ENCODE measurements at regions not wholly inside any gene's neighbourhood (a gene's known extent, or its start where the extent isn't known, plus 50 kb on each side); places are given as distances from the start of the nearest gene placed in this dataset.
A peak's percentile ranks its signal among the peaks of the same experiment; 100 is the strongest.

DNA sequence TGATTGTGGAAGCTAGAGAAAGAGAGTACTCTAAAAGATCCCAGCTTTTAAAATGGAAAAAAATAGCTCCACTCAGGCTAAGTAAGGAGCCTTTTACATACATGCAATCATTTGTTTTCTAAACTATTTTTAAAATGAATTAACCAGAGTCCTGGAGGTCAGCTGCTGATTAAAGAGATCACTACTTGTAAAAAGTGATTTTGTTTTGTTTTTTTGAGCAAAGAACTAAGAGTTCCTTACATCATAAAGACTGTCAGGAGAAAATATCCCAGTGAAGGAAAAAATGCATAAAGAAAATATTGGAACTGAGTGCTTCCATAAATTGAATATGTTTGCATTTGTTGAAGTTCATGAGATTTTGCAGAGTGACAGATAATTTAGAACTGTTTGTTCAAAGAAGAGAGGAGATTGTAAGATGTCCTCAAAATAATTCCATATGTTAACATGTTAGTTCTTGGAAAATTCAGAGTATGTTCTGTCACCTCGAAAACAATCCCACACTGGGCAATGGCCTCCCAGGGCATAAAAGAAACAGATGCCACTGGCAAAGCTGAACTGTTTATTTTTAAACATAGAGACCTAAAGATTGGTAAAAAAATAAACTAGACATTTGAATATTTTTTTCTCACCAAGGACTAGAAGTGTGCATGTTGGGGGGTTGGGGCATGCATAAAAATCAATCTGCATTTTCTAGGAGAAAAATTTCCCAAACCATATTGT is 264.7 kb downstream of the NPR3 start:
- peaks cover 5% of the 10 kb centered on the region for H3K9me3 Mint-ChIP-seq
- no peak overlapping the region for H3K4me3 Mint-ChIP-seq
- TF ChIP-seq, protein P1, sequence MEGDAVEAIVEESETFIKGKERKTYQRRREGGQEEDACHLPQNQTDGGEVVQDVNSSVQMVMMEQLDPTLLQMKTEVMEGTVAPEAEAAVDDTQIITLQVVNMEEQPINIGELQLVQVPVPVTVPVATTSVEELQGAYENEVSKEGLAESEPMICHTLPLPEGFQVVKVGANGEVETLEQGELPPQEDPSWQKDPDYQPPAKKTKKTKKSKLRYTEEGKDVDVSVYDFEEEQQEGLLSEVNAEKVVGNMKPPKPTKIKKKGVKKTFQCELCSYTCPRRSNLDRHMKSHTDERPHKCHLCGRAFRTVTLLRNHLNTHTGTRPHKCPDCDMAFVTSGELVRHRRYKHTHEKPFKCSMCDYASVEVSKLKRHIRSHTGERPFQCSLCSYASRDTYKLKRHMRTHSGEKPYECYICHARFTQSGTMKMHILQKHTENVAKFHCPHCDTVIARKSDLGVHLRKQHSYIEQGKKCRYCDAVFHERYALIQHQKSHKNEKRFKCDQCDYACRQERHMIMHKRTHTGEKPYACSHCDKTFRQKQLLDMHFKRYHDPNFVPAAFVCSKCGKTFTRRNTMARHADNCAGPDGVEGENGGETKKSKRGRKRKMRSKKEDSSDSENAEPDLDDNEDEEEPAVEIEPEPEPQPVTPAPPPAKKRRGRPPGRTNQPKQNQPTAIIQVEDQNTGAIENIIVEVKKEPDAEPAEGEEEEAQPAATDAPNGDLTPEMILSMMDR (IDR thresholded peaks at IDR 0.05; ENCODE audit: unreplicated experiment in 3 of 3): no peak
- peaks cover 9% of the 10 kb centered on the region for H3K4me1 Mint-ChIP-seq
- peak overlapping the region; percentile 59 to 90 (median 73) for H3K27ac Mint-ChIP-seq
- H3K27me3 Mint-ChIP-seq (ENCODE audit: low read depth): no peaks in the 10 kb centered on the region
- no peaks in the 10 kb centered on the region for H3K36me3 Mint-ChIP-seq (ENCODE audit: low read depth)

DNA sequence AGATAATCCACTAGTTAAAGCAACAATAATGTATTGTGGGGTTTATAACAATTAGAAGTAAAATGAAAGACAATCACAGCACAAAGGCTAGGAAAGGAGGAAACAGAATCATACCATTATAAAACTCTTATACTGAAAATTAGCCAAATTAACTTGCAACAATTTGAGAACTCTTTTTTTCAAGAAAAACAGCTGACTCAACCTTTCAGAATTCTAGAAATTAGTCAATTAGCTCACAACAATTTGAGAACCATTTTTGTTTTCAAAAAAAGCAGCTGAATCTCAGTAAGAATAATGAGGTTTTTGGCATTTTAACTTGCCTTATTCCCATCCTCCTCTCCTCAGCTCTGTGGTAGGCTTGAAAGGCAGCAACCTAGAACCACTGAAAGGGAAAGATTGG is 269.9 kb downstream of the NPR3 start:
- H3K27me3 Mint-ChIP-seq (ENCODE audit: low read depth): no peaks in the 10 kb centered on the region
- peaks cover 7% of the 10 kb centered on the region for H3K9me3 Mint-ChIP-seq
- no peak overlapping the region for H3K27ac Mint-ChIP-seq
- H3K4me3 Mint-ChIP-seq: no peak overlapping the region
- TF ChIP-seq, protein P1 (IDR thresholded peaks at IDR 0.05; ENCODE audit: unreplicated experiment in 3 of 3): no peak
- H3K36me3 Mint-ChIP-seq (ENCODE audit: low read depth): no peaks in the 10 kb centered on the region
- H3K4me1 Mint-ChIP-seq: peaks cover 3% of the 10 kb centered on the region

DNA sequence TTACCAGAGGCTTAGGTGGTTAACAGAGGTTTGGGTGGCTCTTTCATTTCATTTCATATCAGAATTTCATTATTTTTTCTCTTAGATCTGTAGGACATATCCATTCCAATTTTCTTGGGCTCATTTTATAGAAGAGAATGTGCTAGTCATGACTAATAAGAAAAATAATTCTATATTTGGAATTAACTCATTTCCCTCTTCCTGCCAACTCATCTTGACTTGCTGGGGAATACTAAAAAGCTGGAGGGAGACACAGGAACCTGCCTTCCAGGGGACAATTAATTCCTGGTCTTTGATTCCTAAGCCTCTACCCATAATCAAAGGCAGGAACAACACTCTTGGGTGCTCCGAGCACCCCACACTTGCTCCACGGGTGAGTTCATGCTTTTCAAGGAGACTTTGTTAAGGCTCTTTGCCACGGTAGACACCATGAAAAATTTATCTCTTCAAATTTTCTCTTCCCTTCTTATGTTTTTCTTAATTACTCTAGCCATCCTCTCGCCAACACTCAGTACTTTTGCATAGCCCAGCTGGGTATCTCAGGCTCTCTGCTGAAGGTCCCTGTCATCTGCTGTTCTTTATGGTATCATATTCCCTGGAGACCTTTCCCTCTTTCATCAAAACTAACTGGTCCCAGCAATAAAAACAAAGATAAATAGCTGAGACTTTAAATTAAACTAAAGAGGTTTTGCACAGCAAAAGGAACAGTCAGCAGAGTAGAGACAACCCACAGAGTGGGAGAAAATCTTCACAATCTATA is 273.9 kb downstream of the NPR3 start:
- Mint-ChIP-seq H3K4me1 (no peaks in the 10 kb centered on the region), H3K27me3 (ENCODE audit: low read depth) (no peaks in the 10 kb centered on the region)

DNA sequence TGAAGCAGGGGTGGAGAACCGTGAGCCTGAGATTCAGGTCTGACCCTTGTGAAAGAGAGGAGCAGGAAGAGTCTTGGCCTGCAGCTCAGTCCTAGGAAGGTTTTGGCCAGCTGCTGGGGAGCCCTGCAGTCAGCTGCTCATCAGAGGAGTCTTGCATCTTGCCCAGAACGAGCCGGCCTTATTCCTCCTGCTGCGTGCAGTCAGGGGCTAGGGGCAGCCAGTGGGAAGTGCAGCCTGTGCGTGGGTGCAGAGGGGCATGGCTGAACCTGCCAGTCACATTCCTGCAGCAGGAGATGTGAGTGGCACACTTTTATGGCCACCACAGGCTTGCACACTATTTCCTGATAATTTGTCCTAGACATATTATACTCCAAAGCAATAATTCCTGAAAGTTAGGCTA is 278.7 kb downstream of the NPR3 start:
- Mint-ChIP-seq H3K4me3 (no peak overlapping the region), H3K27me3 (ENCODE audit: low read depth) (no peaks in the 10 kb centered on the region), H3K27ac (no peak overlapping the region), H3K36me3 (ENCODE audit: low read depth) (no peaks in the 10 kb centered on the region), H3K4me1 (no peaks in the 10 kb centered on the region), H3K9me3 (no peaks in the 10 kb centered on the region)
- TF ChIP-seq, protein P1 (IDR thresholded peaks at IDR 0.05; ENCODE audit: unreplicated experiment in 3 of 3): no peak

More for the DNA sequence above, 273.9 kb downstream of the NPR3 start:
- Mint-ChIP-seq H3K4me3 (no peak overlapping the region), H3K9me3 (peaks cover 7% of the 10 kb centered on the region), H3K36me3 (ENCODE audit: low read depth) (no peaks in the 10 kb centered on the region), H3K27ac (peak overlapping the region; percentile 5 to 54 (median 9))
- TF ChIP-seq, protein P1 (IDR thresholded peaks at IDR 0.05; ENCODE audit: unreplicated experiment in 3 of 3): no peak

DNA sequence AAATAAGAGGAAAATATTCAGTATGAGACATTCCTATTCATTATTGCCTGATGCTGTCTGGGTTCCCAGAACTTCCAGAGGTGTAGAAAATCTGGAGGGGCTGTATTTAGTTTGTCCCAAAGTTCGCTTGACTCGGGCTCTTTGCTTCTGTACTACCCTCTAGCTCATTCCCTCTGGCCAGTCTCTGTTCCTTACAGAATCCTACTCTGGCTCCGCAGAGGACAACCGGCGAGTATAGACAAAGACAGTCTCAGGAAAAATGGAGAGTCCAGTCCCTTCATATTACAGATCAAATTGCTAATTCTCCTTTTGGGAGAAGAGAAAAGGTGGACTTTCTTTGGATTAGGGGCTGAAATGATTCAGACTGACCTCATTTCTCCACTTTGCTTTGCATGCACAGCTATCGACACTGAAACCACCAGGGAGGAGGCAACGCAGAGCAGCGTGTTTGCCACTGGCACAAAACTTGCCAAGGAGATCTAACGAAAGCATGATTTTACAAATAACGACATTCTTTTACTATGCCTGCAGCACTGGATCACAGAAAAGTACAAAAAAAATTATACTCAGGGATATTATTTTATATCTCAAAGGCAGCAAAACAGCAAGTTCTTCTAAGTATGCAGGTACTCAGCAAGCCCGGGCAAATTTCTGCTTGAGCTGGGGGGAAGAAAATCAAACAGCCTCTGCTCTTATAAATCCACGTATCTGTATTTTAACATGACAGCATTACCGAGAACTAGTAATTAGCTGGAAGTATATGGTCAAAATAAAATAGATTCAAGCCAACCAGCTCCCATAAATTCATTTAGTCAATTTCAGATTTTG is 279.7 kb downstream of the NPR3 start:
- Mint-ChIP-seq H3K27me3 (ENCODE audit: low read depth) (no peaks in the 10 kb centered on the region), H3K27ac (no peak overlapping the region), H3K36me3 (ENCODE audit: low read depth) (no peaks in the 10 kb centered on the region), H3K9me3 (no peaks in the 10 kb centered on the region), H3K4me1 (no peaks in the 10 kb centered on the region), H3K4me3 (no peak overlapping the region)
- TF ChIP-seq, protein P1 (IDR thresholded peaks at IDR 0.05; ENCODE audit: unreplicated experiment in 3 of 3): no peak

Data from nephron (organoid).